Loucy (cell line): ENCODE measurements at regions not wholly inside any gene's neighbourhood (a gene's known extent, or its start where the extent isn't known, plus 50 kb on each side); places are given as distances from the start of the nearest gene placed in this dataset.

Experiments
- H2AFZ ChIP-seq: fragments of 200-600 bp; sonication (generic); 2 replicates; pipeline ENCODE4 v1.6.0; 2016; ENCODE audit warnings: antibody characterized with exemption, mild to moderate bottlenecking, low read length, moderate library complexity
- H3F3A ChIP-seq: fragments of 200-600 bp; 2 replicates; pipeline ENCODE4 v1.6.0; 2016; ENCODE audit warnings: antibody characterized with exemption, low read depth, mild to moderate bottlenecking
- H3K27me3 ChIP-seq: fragments of 200-600 bp; sonication (generic); 2 replicates; pipeline ENCODE4 v1.6.1; 2014; ENCODE audit warnings: low read length, mild to moderate bottlenecking; ENCODE audit not compliant: insufficient read depth, poor library complexity, severe bottlenecking
- H3K36me3 ChIP-seq: fragments of 200-600 bp; sonication (generic); 2 replicates; pipeline ENCODE4 v1.6.1; 2016; ENCODE audit warnings: low read length; ENCODE audit not compliant: insufficient read depth
- H3K4me1 ChIP-seq: fragments of 200-600 bp; sonication (generic); 2 replicates; pipeline ENCODE4 v1.5.1; 2014; ENCODE audit warnings: low read length, mild to moderate bottlenecking; ENCODE audit not compliant: insufficient read depth, poor library complexity, severe bottlenecking
- H3K4me2 ChIP-seq: fragments of 200-600 bp; sonication (generic); 2 replicates; pipeline ENCODE4 v1.6.0; 2014; ENCODE audit warnings: antibody characterized with exemption, low read length, low read depth, mild to moderate bottlenecking; ENCODE audit not compliant: poor library complexity, severe bottlenecking
- H3K4me3 ChIP-seq: fragments of 200-600 bp; sonication (generic); 2 replicates; pipeline ENCODE4 v1.5.1; 2014; ENCODE audit warnings: low read length, mild to moderate bottlenecking, mixed read lengths; ENCODE audit not compliant: poor library complexity, severe bottlenecking
- H3K79me2 ChIP-seq: fragments of 200-600 bp; sonication (generic); 2 replicates; pipeline ENCODE4 v1.6.1; 2014; ENCODE audit warnings: low read length; ENCODE audit not compliant: insufficient read depth
- H3K9ac ChIP-seq: fragments of 200-600 bp; sonication (generic); 2 replicates; pipeline ENCODE4 v1.6.0; 2014; ENCODE audit warnings: mild to moderate bottlenecking, low read depth, low read length, moderate library complexity; ENCODE audit not compliant: poor library complexity, severe bottlenecking
- H3K9me2 ChIP-seq: fragments of 200-600 bp; sonication (generic); replicated peaks from 2 replicates; pipeline ENCODE4 v1.6.1; 2016; ENCODE audit warnings: low read depth, low read length, mixed read lengths
- H3K9me3 ChIP-seq: fragments of 200-600 bp; sonication (generic); 2 replicates; pipeline ENCODE4 v1.6.1; 2014; ENCODE audit warnings: mild to moderate bottlenecking, antibody characterized with exemption, low read length, low read depth; ENCODE audit not compliant: insufficient read depth
- H4K20me1 ChIP-seq: fragments of 200-600 bp; sonication (generic); 2 replicates; pipeline ENCODE4 v1.6.0; 2014; ENCODE audit warnings: antibody characterized with exemption, low read length, mild to moderate bottlenecking; ENCODE audit not compliant: insufficient read depth, poor library complexity, severe bottlenecking
- CTCF ChIP-seq: fragments of 200-600 bp; sonication (generic); conservative IDR thresholded peaks from 2 replicates; pipeline ENCODE4 v1.5.1; 2014; ENCODE audit warnings: mild to moderate bottlenecking, antibody characterized with exemption, low read length
- EZH2phosphoT487 ChIP-seq: fragments of 200-600 bp; IDR thresholded peaks from 2 replicates; pipeline ENCODE4 v1.6.1; 2018; ENCODE audit warnings: antibody characterized with exemption, mild to moderate bottlenecking, moderate library complexity, borderline replicate concordance

- no peaks in the 10 kb centered on the region for H3K4me1 ChIP-seq
- H3K9me3 ChIP-seq, result no peaks in the 10 kb centered on the region
- H3K4me2 ChIP-seq, result no peak overlapping the region
- no peak overlapping the region for H3K9ac ChIP-seq
- no peaks in the 10 kb centered on the region for H3K9me2 ChIP-seq
- H3K79me2 ChIP-seq, result no peaks in the 10 kb centered on the region
- TF ChIP-seq EZH2phosphoT487 (no peak), CTCF (peak; percentile 98)
- H4K20me1 ChIP-seq, result no peaks in the 10 kb centered on the region
- no peak overlapping the region for H2AFZ ChIP-seq
- H3K36me3 ChIP-seq, result no peaks in the 10 kb centered on the region
- no peak overlapping the region for H3K4me3 ChIP-seq
- no peaks in the 10 kb centered on the region for H3F3A ChIP-seq
- no peaks in the 10 kb centered on the region for H3K27me3 ChIP-seq
These were observed 126.7 kb upstream of the CSF3R start for GRCh38 chr1:36609241-36610027.

- no peak overlapping the region for H3K4me3 ChIP-seq
- no peak overlapping the region for H3K4me2 ChIP-seq
- no peaks in the 10 kb centered on the region for H3F3A ChIP-seq
- H4K20me1 ChIP-seq, result no peaks in the 10 kb centered on the region
- no peaks in the 10 kb centered on the region for H3K9me3 ChIP-seq
- no peaks in the 10 kb centered on the region for H3K4me1 ChIP-seq
- TF ChIP-seq CTCF (no peak), EZH2phosphoT487 (no peak)
- H3K27me3 ChIP-seq, result no peaks in the 10 kb centered on the region
- no peak overlapping the region for H2AFZ ChIP-seq
- H3K9ac ChIP-seq, result no peak overlapping the region
- no peaks in the 10 kb centered on the region for H3K79me2 ChIP-seq
- H3K9me2 ChIP-seq, result no peaks in the 10 kb centered on the region
- H3K36me3 ChIP-seq, result no peaks in the 10 kb centered on the region
These were observed 125.6 kb upstream of the CSF3R start for GRCh38 chr1:36608272-36608671.

- Histone ChIP-seq H3K9me3 (no peaks in the 10 kb centered on the region), H3K4me2 (no peak overlapping the region), H3K36me3 (no peaks in the 10 kb centered on the region), H3K9ac (no peak overlapping the region), H3K9me2 (no peaks in the 10 kb centered on the region), H3K4me3 (no peak overlapping the region), H3K27me3 (no peaks in the 10 kb centered on the region), H2AFZ (no peak overlapping the region), H3K4me1 (no peaks in the 10 kb centered on the region), H3K79me2 (no peaks in the 10 kb centered on the region), H4K20me1 (no peaks in the 10 kb centered on the region), H3F3A (no peaks in the 10 kb centered on the region)
- TF ChIP-seq EZH2phosphoT487 (no peak), CTCF (no peak)
These were observed 124.5 kb upstream of the CSF3R start for GRCh38 chr1:36607263-36607651.
